ENCODE measurements at regions not wholly inside any gene's neighbourhood (a gene's known extent, or its start where the extent isn't known, plus 50 kb on each side); places are given as distances from the start of the nearest gene placed in this dataset.

GRCh38 chr1:157277281-157277680 is 139.1 kb upstream of the ETV3 start:
- Histone ChIP-seq H3K9me3 (no peaks in the 10 kb centered on the region), H3K4me3 (no peak overlapping the region), H3K36me3 (no peaks in the 10 kb centered on the region), H3K9ac (ENCODE audit: low read depth in 2 of 2, low read length in 2 of 2) (no peak overlapping the region), H3K27ac (no peak overlapping the region), H3K27me3 (no peaks in the 10 kb centered on the region), H3K4me1 (no peaks in the 10 kb centered on the region)
- no peak for DNase-seq
- TF ChIP-seq CTCF (IDR thresholded peaks at IDR 0.05), result no peak
- intact Hi-C loops (cut with DNase I), result no loop called here

- DNase-seq, result no peak
Measured at GRCh38 chr1:157274698-157275534, 136.7 kb upstream of the ETV3 start.

GRCh38 chr1:157272729-157273524 is 134.7 kb upstream of the ETV3 start:
- no peak overlapping the region for H3K4me3 ChIP-seq
- no peak for TF ChIP-seq CTCF (IDR thresholded peaks at IDR 0.05)
- H3K9ac ChIP-seq (ENCODE audit: low read depth in 2 of 2, low read length in 2 of 2), result no peak overlapping the region
- H3K4me1 ChIP-seq, result no peaks in the 10 kb centered on the region
- intact Hi-C loops (cut with DNase I), result no loop called here
- DNase-seq, result no peak
- H3K9me3 ChIP-seq, result no peaks in the 10 kb centered on the region
- no peak overlapping the region for H3K27ac ChIP-seq
- no peaks in the 10 kb centered on the region for H3K36me3 ChIP-seq
- H3K27me3 ChIP-seq, result no peaks in the 10 kb centered on the region

More at GRCh38 chr1:157274698-157275534, 136.7 kb upstream of the ETV3 start:
- Histone ChIP-seq H3K27me3 (no peaks in the 10 kb centered on the region), H3K9me3 (no peaks in the 10 kb centered on the region), H3K36me3 (no peaks in the 10 kb centered on the region), H3K9ac (ENCODE audit: low read depth in 2 of 2, low read length in 2 of 2) (no peak overlapping the region), H3K4me1 (no peaks in the 10 kb centered on the region), H3K27ac (no peak overlapping the region), H3K4me3 (no peak overlapping the region)
- intact Hi-C loops (cut with DNase I), result no loop called here
- no peak for TF ChIP-seq CTCF (IDR thresholded peaks at IDR 0.05)

GRCh38 chr1:157272264-157272663 is 134.1 kb upstream of the ETV3 start:
- Histone ChIP-seq H3K9ac (ENCODE audit: low read depth in 2 of 2, low read length in 2 of 2) (no peak overlapping the region), H3K27me3 (no peaks in the 10 kb centered on the region), H3K4me1 (no peaks in the 10 kb centered on the region), H3K4me3 (no peak overlapping the region), H3K36me3 (no peaks in the 10 kb centered on the region), H3K27ac (no peak overlapping the region), H3K9me3 (no peaks in the 10 kb centered on the region)
- intact Hi-C loops (cut with DNase I), result no loop called here
- DNase-seq, result no peak
- TF ChIP-seq CTCF (IDR thresholded peaks at IDR 0.05), result no peak

- no peak for TF ChIP-seq CTCF (IDR thresholded peaks at IDR 0.05)
- Histone ChIP-seq H3K27ac (no peak overlapping the region), H3K27me3 (no peaks in the 10 kb centered on the region), H3K9ac (ENCODE audit: low read depth in 2 of 2, low read length in 2 of 2) (no peak overlapping the region), H3K36me3 (no peaks in the 10 kb centered on the region), H3K4me1 (no peaks in the 10 kb centered on the region), H3K4me3 (no peak overlapping the region), H3K9me3 (no peaks in the 10 kb centered on the region)
- intact Hi-C loops (cut with DNase I), result no loop called here
- no peak for DNase-seq
Measured at GRCh38 chr1:157270705-157271274, 132.6 kb upstream of the ETV3 start.
